Head of caudate nucleus (tissue), 42 donors: ENCODE measurements at regions not wholly inside any gene's neighbourhood (a gene's known extent, or its start where the extent isn't known, plus 50 kb on each side); places are given as distances from the start of the nearest gene placed in this dataset.
A peak's percentile ranks its signal among the peaks of the same experiment; 100 is the strongest.

ENCODE experiments used
- DNase-seq, 42 donors: peaks; one replicate each; pipeline versions ENCODE4 v3.0.0 to v3.0.0-alpha.2; 2020 to 2021; ENCODE audit warnings: mixed read lengths in 7 of 42
- intact Hi-C: fragments of 100-400 bp; cut with DNase I; formaldehyde crosslinking; loops from one replicate; pipeline ENCODE4 v1.15.0; 2022

DNA sequence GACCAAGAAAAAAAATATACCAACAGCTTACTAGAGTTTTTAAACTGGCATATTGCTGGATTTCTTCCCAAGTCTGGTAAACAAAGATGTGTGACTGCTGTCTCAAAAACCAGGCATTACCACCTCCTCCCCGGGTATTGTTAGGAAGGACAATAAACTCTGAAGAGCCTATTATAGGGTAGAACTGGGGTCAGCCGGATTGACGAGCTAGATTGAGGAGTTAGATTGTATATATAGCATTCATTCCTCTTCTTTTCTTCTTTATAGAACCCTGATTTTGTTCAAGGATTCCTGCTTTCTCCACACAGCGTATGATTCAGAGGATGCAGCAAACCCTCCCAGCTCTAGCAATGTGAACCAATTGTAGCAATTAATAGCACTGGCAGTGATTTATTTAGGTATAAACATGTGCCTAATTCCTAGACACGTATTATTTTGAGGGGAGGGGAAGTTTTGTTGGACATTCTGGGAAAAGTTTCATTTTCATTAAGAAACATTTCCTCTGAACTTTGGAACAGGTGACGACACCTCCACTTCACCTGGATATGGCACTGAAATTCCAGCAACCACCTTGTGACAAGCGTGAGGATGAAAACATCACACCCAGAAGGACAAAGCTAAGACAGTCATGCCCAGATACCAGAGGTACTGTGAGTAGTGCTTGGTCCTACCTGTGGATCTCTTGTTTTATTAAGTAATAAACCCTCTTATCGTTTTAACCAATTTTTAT is 679.4 kb upstream of the KIRREL3 start:
- DNase-seq = no peak

DNA sequence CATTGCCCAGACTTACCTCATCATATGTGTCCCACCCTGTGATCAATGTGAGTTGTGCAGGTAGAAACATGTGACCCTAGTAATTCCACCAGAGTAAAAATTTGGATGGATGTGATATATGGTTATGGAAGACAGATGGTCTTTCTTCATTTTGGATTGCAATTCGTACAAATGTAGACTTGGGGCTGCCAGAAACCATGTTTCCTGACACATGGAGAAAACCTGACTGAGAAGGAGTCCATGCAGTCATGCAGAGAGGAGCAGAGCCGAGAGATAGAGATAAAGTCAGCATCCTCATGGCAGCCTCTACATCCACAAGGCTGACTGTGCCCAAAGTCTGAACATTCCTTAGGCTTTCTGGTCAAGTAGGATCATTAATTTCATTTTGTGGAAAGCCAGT is 678.1 kb upstream of the KIRREL3 start:
- no peak for DNase-seq
- intact Hi-C loops = no loop called here

More for the DNA sequence above, 679.4 kb upstream of the KIRREL3 start:
- intact Hi-C loops = no loop called here

DNA sequence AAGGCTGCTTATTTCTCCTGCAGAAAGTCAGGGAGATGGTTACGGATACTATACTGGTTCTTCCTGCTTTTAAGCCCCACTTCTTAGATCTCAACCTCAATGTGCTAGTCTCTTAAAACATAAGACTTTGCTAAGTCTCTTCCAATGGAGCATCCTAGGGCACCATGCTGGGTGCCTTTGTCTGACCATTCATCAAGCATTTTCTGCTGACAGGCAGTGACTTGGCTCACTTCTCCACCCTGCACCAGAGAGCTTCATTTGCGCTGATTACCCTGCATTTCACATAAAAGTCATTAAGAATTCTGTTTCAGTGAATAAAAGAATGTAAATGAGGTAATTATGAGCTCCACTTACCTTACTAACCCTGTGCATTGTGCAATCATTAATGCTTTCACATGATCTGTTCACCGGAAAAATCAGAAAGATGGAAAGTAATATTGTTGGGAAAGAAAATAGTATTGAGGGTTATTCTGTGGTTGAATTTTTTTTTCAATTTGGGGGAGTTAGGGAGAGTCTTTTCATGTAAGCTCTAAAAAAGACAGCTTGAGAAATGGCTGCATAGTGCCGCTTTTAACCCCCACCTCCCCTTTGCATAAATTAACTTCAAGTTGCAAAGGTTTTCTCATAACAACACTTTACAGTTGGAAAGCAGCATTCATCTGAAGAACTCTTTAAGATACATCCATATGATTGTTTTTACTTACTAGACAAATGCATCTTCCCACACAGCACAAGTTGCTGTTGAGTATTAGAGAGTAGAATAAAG is 677.3 kb upstream of the KIRREL3 start:
- intact Hi-C loops = no loop called here
- DNase-seq = no peak

DNA sequence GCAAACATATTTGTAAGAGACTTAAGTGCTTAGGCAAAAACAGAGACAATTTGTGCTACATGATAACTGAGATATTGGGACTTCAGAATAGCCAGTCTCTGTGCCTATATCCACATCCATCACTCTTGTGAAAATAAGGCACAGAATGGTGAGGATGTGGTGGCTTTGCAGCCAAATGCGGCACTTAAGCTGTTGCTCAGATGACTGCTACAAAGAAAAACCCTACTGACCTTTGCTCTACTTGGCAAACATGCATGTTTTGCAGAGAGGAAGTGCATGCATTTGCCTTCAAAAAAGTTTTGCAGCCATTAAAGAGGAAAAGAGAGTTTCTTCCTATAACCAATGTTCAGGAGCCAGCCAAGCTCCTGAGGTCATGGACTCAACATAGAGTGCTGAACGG is 675.0 kb upstream of the KIRREL3 start:
- intact Hi-C loops = no loop called here
- DNase-seq = no peak

DNA sequence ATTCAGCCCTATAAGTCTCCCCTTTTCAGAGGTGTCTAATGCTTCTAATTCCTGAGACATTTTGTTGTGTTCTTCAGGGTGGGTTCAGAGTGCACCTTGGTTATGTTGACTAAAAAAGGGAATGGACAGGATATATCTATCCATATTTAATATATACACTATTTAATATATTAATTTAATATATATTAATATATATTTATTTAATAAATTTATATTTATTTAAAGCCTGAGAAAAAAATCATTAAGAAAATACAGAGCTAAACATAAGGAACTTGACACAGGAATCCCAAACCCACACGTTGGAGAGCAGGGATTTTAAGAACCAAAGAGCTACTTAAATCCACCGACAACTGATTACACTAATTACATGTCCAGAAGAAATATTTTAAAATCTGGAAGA is 674.2 kb upstream of the KIRREL3 start:
- no peak for DNase-seq

DNA sequence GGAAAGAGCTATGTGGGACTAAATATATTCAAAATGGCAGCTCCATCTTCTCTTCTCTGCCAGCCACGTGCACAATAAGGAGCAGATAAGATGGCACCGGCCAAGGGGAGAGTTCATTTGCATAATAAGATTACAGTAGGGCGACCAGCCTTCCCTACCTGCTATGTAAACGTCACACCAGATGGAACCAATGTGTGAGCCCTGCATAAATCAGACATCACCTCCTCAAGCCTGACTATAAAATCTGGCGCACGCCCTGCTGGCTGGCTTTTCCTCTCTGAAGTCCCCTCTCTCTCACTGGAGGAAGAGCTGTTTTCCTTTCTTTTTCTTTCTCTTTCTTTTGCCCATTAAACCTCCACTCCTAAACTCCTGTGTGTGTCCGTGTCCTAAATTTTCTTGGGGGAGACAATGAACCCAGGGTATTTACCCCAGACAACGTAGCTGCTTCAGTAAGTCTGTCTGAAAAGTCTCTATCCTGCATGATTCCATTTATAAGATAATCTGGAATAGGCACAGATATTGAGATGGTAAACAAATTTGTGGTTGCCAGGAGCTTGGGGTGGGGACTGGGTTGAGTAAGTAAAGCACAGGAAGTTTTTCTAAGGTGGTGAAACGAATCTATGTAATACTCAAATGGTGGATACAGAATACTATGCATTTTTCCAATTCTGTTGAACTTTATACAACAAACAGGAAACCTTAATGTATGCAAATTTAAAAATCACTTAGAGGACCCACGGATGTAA is 670.0 kb upstream of the KIRREL3 start:
- intact Hi-C loops = no loop called here
- no peak for DNase-seq

More for the DNA sequence above, 674.2 kb upstream of the KIRREL3 start:
- intact Hi-C loops = no loop called here

DNA sequence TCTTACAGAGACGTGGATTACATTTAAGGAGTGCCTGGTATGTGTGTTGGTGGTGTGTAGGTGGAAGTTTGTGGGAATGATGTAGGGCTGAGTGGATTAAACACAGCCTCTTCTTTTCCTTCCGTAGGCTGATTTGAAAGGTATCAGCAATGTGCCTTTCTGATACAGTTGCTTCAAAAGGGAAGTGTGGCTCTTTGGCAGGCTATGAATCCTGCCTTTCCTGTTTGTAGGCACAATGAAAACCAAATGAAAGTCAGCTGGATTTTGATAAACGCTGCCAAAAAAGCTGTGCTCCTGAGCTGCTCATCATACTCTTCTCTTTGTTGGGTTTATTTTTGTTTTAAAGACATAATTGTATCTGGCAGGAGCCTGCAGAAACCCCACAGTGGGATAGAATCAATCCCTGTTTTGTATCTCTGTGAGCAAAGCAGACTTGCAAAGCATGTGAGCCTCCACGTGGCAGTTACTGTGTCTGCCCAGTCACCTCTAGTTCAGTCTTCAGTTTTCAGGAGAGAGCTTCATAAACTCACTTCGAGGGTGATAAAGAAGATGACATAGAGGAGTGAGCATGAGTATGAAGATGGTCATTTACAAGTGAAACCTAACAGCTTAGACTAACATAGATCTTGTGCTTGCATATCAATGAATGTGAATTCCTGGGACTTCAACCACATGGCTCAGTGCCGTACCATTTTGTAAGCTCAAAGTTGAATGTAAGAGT is 655.7 kb upstream of the KIRREL3 start:
- intact Hi-C loops = no loop called here
- peak in 3 of 42 donors; percentile 5 to 14 (median 7) for DNase-seq

DNA sequence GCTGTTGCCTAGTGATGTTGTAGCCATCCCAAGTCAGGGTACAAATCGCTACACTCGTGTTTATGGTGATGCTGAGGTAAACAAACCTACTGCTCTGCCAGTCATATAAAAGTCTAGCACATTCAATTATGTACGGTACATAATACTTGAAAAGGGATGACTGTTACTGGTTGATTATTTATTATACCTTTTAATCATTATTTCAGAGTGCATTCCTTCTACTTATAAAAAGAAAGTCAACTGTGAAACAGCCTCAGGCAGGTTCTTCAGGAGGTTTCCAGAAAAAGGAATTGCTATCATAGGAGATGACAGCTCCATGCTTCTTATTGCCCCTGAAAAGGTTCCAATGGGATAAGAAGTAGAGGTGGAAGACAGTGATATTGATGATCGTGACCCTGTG is 652.5 kb upstream of the KIRREL3 start:
- intact Hi-C loops = no loop called here
- DNase-seq = no peak

DNA sequence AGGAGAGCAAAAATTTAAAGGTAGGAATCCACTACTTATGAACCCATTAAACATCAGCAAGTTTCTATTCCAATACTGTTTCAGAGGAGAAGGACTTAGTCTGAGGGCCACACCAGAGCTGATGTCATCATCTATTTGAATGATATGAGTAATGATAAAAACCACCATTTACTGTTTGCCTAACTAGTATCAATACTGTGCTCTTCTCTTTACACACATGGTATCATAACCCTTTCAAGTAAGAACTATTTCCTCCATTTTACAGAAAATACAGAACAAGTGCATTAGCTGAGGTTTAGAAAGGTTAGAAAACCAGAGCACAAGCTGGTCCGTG is 651.3 kb upstream of the KIRREL3 start:
- intact Hi-C loops = no loop called here
- DNase-seq = no peak

DNA sequence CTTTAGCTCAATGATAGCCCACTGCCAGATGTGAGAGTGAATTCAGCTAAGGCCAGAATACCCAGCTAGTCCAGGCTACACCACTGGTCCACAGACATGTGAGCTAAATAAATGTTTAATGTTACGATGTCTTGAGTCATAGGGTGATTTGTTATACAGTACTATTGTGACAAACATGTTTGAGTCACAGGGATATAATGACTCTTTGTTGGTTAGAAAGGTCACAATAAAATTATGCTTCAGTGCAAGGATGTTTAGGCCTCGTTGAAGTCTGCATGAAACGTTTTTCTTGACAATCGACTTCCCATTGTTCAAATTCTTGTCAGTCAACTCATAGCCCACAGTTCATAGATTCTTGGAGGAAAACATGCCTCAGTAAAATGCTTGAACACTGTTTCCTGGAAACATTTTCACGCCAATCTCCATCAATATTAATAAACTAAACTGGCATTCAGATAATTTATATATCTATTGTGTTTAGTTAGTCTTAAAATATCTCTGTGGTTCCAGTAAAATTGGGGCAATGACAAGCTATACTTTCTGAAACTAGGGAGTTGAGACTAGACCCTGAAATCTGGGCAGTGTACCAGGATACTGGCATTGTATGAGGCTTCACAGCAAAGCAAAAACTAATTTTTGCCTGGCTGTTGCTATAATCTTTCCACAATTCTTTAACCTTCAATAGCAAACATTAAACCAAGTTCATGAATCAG is 650.8 kb upstream of the KIRREL3 start:
- intact Hi-C loops = no loop called here
- DNase-seq = no peak

DNA sequence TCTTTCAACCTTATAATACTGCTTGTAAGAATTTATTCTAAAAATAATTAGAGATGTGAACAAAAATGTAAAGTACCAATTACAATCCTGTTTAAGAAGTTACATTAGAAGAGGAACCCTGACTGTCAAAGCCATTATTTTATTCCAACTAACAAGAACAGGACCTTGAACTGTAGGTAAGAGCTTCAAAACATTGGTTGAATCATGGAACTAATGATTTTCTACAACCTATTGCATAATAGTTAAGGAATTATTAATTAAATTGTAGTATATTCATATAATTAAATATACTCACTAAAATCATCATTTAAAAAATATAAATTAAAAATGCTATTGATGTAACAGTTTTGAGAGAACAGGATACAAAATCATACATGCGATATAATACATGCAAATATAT is 649.4 kb upstream of the KIRREL3 start:
- intact Hi-C loops = no loop called here
- no peak for DNase-seq

DNA sequence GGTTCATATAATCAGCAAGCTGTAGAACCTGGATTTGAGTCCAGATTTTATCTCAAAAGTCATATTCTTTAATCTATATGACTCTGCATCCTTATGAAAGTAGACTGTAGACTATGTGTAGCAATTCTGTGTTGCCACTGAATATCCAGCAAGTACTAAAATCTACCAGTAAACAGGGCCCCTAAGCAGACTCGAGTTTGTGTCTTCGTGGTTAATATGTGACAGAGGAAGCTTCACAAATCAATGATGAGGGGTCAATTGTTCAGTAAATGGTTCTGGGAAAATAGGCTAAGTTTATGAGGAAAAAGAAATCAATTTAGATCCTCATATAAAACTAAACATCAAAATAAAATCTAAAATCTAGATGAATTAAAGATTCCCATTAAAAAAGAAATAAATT is 648.5 kb upstream of the KIRREL3 start:
- no peak for DNase-seq

DNA sequence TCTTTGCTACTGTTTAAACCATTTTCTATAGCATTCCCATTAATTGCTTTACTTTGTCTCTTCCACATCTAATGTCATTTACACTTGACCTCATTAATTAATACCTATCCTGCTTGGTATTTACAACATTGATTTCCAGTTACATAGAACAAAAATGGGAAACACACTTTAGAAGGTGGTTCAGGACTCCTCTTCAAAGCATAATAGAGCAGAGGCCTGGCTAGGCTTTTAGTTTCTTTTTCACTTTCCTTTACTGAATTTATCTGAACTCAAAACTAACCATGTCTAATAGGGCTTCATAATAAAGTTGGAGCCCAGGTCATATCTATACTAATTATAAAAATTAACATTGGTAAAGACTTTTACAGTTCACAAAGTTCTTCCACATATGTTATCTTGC is 648.0 kb upstream of the KIRREL3 start:
- no peak for DNase-seq
- intact Hi-C loops = no loop called here

More for the DNA sequence above, 648.5 kb upstream of the KIRREL3 start:
- intact Hi-C loops = no loop called here

DNA sequence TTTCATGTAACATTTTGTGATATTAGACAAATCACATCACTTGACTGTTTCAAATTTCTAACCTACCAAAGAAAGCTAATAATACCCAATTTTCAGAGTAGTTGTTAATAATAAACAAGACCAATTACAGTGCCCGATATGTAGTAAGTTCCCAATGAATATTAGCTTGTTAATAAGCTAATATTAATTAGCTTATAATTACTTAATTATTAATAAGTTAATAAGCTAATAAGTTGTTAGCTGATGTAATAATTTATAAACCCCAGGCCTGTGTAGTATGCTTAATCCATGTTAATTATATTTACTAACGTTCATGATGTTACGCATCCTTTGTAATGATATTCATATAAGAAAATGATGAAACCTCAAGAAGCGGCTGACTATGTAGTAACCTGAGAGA is 643.8 kb upstream of the KIRREL3 start:
- no peak for DNase-seq
- intact Hi-C loops = no loop called here

DNA sequence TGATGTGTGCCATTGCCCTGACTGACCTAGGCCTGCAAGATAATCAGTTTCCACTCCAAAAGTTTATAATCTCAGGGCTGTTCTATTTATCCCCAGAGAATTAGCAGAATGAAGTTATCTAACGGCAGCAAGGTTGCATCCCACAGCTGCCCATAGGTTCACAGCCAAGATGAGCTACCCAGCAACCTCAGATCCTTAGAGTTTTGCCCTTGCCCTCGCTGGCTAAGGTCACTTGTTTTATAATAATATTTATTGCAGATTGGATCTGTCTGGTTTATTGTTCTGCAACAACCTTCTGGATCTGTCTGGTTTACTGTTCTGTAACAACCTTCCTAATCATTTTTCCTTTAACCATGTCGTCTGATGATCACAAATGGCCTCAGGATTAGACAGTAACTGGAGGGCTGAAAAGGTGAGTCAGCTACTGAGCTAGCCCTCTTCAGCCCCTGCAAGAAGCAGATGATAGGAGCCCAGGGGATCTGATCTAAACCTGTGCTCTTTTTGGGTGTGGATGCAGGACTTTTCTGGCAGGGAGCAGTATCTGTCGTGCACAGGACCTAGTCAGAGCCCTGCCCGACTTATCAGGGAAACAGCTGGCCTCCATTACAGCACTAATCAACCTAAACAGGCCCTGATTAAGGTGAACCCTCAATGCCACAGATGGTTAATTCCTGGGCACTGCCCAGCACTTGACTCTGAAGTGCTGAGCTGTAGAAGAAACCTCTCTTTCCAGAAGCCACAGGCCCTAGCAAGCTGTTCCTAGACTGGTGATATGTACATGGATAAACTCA is 642.9 kb upstream of the KIRREL3 start:
- DNase-seq = no peak
- intact Hi-C loops = no loop called here

DNA sequence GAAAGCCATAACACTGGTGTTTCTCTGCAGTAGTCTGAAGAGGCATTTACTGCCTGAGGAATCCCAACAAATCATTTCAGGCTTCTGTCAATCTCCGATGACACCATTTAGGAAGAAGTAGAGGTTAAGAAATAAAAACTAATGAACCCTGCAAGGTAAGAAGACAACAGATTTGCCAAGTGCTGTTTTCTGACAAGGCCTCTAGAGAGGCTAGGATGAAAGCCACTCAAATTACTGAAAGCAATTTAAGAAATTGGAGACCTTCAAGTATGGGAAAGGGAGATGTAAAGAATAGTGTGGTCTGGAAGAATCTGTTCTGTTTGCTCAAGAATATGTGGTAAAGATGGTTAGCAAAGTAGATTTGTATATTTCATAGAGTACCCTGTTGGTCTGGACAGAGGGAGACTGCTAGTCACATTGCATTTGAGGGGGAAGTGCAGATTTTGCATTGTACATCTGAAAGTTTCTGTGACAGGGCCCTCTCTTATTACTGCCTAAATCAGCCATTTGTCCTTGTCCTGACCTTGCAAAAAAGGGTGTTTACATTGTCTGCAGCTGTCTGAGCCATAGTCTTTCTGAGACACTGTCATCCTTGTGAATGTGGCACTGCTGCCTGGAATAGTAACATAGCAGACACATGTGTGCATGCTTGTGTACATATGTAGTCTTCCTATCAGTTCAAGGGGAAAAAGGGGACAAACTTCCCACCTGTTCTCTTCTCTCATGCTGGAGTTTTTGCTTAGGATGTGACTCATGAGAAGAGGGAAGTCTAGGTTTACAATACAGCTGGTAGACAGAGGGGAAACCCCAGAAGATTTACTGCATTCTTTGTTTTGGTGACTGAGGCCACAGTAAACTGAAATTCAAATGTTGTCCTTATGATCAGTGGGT is 640.2 kb upstream of the KIRREL3 start:
- DNase-seq = no peak
- intact Hi-C loops = no loop called here

DNA sequence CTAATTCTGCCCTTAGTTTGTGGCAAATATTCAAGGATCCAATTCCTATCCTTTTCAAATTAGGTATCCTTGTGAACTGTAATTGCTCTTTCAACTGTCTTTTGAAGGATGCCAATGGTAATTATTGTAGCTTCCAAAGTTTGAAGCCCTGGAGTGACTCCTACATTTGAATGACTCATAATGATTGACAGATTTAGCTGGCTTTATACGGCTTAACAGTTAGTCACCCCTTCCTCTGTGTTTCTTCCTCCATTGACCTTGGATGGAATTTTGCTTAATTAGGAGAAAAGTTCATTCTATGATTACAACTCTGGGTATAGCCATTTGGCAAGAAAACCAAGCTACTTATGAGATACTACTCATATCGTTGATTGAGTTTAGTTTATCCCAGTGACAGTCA is 639.3 kb upstream of the KIRREL3 start:
- DNase-seq = no peak
- intact Hi-C loops = no loop called here
